ENCODE measurements at regions not wholly inside any gene's neighbourhood (a gene's known extent, or its start where the extent isn't known, plus 50 kb on each side); places are given as distances from the start of the nearest gene placed in this dataset.

DNA sequence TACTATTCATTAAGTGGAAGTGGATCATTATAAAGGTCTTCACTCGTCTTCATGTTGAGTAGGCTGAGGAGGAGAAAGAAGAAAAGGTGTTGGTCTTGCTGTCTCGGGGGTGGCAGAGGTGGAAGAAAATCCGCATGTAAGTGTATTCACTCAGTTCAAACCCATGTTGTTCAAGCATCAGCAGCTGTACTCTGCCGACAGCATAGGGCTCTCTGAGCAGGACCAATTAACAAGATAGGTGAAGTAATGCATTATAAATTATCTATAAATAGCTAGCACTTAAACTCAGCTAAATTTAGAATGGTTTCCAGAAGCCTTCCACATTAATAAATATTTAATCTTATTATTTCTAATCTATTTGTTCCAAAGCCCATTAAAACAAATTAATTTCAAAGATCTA, 116.8 kb downstream of the RGS2 start:
- no peak for TF ChIP-seq JUN (IDR thresholded peaks at IDR 0.05; ENCODE audit: borderline replicate concordance, low read depth, low read length)
- TF ChIP-seq JUN (CRISPR knock-in tag; IDR thresholded peaks at IDR 0.05; ENCODE audit: borderline replicate concordance) = no peak
- no peak for TF ChIP-seq ZNF311 (CRISPR knock-in tag; IDR thresholded peaks at IDR 0.05)
- no peak for TF ChIP-seq ATF3 (IDR thresholded peaks at IDR 0.05)
- TF ChIP-seq ATF3 (CRISPR knock-in tag; conservative IDR thresholded peaks at IDR 0.05) = no peak
- TF ChIP-seq, protein P1, sequence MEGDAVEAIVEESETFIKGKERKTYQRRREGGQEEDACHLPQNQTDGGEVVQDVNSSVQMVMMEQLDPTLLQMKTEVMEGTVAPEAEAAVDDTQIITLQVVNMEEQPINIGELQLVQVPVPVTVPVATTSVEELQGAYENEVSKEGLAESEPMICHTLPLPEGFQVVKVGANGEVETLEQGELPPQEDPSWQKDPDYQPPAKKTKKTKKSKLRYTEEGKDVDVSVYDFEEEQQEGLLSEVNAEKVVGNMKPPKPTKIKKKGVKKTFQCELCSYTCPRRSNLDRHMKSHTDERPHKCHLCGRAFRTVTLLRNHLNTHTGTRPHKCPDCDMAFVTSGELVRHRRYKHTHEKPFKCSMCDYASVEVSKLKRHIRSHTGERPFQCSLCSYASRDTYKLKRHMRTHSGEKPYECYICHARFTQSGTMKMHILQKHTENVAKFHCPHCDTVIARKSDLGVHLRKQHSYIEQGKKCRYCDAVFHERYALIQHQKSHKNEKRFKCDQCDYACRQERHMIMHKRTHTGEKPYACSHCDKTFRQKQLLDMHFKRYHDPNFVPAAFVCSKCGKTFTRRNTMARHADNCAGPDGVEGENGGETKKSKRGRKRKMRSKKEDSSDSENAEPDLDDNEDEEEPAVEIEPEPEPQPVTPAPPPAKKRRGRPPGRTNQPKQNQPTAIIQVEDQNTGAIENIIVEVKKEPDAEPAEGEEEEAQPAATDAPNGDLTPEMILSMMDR (IDR thresholded peaks at IDR 0.05 in 2 of 3, conservative IDR thresholded peaks at IDR 0.05 in 1 of 3; ENCODE audit: insufficient read depth in 2 of 3, low read depth in 1 of 3, low read length in 3 of 3) = no peak
- no peak for TF ChIP-seq OTX1 (CRISPR knock-in tag; IDR thresholded peaks at IDR 0.05)
- TF ChIP-seq, protein P2, sequence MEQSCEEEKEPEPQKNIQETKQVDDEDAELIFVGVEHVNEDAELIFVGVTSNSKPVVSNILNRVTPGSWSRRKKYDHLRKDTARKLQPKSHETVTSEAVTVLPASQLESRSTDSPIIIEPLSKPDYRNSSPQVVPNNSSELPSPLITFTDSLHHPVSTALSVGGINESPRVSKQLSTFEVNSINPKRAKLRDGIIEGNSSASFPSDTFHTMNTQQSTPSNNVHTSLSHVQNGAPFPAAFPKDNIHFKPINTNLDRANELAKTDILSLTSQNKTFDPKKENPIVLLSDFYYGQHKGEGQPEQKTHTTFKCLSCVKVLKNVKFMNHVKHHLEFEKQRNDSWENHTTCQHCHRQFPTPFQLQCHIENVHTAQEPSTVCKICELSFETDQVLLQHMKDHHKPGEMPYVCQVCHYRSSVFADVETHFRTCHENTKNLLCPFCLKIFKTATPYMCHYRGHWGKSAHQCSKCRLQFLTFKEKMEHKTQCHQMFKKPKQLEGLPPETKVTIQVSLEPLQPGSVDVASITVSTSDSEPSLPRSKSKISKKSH (CRISPR knock-in tag; IDR thresholded peaks at IDR 0.05) = no peak
- no peak for TF ChIP-seq ERF (CRISPR knock-in tag; IDR thresholded peaks at IDR 0.05)
- no peak for TF ChIP-seq MXI1 (IDR thresholded peaks at IDR 0.05; ENCODE audit: low read depth, low read length)
- no peak for TF ChIP-seq ZNF121 (CRISPR knock-in tag; conservative IDR thresholded peaks at IDR 0.05)
- TF ChIP-seq, protein P3, sequence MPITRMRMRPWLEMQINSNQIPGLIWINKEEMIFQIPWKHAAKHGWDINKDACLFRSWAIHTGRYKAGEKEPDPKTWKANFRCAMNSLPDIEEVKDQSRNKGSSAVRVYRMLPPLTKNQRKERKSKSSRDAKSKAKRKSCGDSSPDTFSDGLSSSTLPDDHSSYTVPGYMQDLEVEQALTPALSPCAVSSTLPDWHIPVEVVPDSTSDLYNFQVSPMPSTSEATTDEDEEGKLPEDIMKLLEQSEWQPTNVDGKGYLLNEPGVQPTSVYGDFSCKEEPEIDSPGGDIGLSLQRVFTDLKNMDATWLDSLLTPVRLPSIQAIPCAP (CRISPR knock-in tag; IDR thresholded peaks at IDR 0.05; ENCODE audit: borderline replicate concordance) = no peak

All from K562 (cell line).